GM12878 (cell line): ENCODE measurements at regions not wholly inside any gene's neighbourhood (a gene's known extent, or its start where the extent isn't known, plus 50 kb on each side); places are given as distances from the start of the nearest gene placed in this dataset.

Source experiments
- ASH2L ChIP-seq: fragments of 300-600, 200-600 bp; sonication (generic); IDR thresholded peaks from 2 replicates; pipeline ENCODE4 v1.6.1; 2017; ENCODE audit warnings: low read depth, mild to moderate bottlenecking, borderline replicate concordance
- EP300 ChIP-seq, 2 experiments: fragments of 150-350 bp in 1 of 2; IDR thresholded peaks; 2 replicates each; pipeline ENCODE4 v1.6.1; 2011 to 2012; ENCODE audit warnings: low read depth in 2 of 2, low read length in 2 of 2, borderline replicate concordance in 1 of 2, improper control_type of control experiment in 1 of 2, inconsistent platforms in 1 of 2; ENCODE audit not compliant: control insufficient read depth in 1 of 2
- PBX3 ChIP-seq: IDR thresholded peaks from 2 replicates; pipeline ENCODE4 v1.6.1; 2011; ENCODE audit warnings: mild to moderate bottlenecking, low read depth, low read length, moderate library complexity; ENCODE audit not compliant: insufficient replicate concordance
- POLR2A ChIP-seq: IDR thresholded peaks from 2 replicates; pipeline ENCODE4 v1.6.1; 2011; ENCODE audit warnings: low read depth, mild to moderate bottlenecking, low read length
- POLR2AphosphoS2 ChIP-seq: IDR thresholded peaks from 2 replicates; pipeline ENCODE4 v1.6.1; 2011; ENCODE audit warnings: low read depth, mild to moderate bottlenecking, low read length, improper control_type of control experiment, moderate library complexity
- SUZ12 ChIP-seq: fragments of 200-600 bp; sonication (generic); IDR thresholded peaks from one replicate; pipeline ENCODE4 v1.6.1; 2018; ENCODE audit warnings: antibody characterized with exemption, mild to moderate bottlenecking; ENCODE audit not compliant: unreplicated experiment
- USF2 ChIP-seq: IDR thresholded peaks from 2 replicates; pipeline ENCODE4 v1.6.1; 2011; ENCODE audit warnings: low read depth, low read length, improper control_type of control experiment, borderline replicate concordance
- ZBTB11 ChIP-seq: fragments of 450-650 bp; formaldehyde crosslinking; IDR thresholded peaks from 2 replicates; pipeline ENCODE4 v1.5.0; 2022; ENCODE audit warnings: mild to moderate bottlenecking, missing genetic modification characterization

DNA sequence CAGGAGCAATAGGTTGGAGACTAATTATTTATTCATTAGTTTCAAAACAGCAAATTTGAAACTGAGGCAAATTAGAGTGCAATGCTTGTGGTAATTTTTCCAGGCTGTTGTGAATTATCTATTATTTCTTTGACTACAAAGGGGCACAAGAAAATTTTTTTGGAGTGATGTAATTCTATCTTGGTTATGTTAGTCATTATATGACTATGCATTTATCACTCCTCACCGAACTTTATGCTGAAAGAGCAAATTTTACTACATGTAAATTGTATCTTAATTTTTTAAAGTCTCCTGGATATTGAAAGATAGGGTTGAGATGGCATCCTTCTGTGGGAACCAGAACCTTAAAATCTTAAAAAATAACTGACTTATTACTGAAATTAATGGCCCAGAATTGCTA lies 320.0 kb upstream of the ROBO1 start:
- TF ChIP-seq SUZ12, result no peak
- TF ChIP-seq POLR2AphosphoS2, result no peak
- no peak for TF ChIP-seq EP300 (IDR thresholded peaks at IDR 0.05; ENCODE audit: borderline replicate concordance in 1 of 2, control insufficient read depth in 1 of 2, low read depth in 2 of 2, low read length in 2 of 2)
- TF ChIP-seq POLR2A, result no peak
- TF ChIP-seq USF2, result no peak
- no peak for TF ChIP-seq ASH2L
- no peak for TF ChIP-seq ZBTB11
- no peak for TF ChIP-seq PBX3
